GM21723 (cell line): ENCODE measurements at regions not wholly inside any gene's neighbourhood (a gene's known extent, or its start where the extent isn't known, plus 50 kb on each side); places are given as distances from the start of the nearest gene placed in this dataset.
"Not testable (repeated sequence)": the region's sequence is repeated elsewhere in the genome, so short reads cannot be mapped to it uniquely, and the experiment has no call there.

Source experiments
- ATAC-seq: cut with Tn5 transposase; IDR thresholded peaks from one replicate; pipeline ENCODE4 v1.9.1; 2021; ENCODE audit warnings: mild to moderate bottlenecking, moderate library complexity; ENCODE audit not compliant: unreplicated experiment

DNA sequence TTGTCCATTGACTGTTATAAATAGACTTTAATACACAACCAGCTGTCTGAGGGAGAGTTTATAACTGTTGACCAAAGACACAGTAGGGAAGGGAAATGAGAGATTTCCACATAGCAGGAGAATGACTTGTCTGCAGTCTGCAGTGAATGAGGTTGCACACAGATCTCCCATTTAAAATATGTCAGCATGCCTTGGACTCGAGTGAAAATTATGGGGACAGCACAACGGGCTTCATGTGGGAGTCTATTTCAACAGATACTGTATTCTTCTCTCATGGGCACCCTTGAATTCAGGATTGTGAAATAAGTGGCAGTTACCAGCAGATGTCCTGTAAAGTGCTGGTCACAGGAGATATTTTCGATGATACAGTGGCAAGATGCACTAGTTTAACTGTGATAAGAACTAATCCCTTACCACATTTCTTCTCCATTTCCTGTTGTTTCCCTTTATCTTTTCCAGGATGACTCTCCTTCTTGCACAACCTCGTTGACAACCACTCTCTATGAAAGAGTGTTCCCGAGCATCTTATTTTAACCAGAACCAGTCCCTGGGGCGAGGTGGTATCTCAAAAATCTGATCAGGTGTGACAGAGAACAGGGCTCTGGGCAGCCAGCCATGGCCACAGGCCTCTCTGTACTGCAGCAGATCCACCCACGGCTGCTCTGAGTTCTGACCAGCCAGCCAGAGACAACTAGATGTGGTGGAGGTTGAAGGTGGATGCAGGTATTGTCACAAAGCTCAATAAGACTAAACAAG is 51.5 kb upstream of the MAP3K1 start:
- ATAC-seq: no peak

DNA sequence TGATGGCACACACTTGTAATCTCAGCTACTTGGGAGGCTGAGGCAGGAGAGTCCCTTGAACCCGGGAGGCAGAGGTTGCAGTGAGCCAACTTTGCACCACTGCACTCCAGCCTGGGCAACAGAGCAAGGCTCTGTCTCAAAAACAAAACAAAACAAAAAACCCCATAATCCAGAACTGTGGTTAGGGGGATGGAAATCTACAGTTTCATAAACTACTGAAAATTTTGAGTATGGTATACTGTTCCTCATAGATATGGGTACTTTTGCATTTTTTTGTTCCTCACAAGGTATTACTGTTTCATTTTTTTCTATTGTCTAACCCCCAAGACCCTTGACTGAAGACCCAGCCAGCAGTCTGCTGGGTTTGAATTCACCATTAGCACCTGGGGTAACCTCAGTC is 52.2 kb upstream of the MAP3K1 start:
- no peak for ATAC-seq

DNA sequence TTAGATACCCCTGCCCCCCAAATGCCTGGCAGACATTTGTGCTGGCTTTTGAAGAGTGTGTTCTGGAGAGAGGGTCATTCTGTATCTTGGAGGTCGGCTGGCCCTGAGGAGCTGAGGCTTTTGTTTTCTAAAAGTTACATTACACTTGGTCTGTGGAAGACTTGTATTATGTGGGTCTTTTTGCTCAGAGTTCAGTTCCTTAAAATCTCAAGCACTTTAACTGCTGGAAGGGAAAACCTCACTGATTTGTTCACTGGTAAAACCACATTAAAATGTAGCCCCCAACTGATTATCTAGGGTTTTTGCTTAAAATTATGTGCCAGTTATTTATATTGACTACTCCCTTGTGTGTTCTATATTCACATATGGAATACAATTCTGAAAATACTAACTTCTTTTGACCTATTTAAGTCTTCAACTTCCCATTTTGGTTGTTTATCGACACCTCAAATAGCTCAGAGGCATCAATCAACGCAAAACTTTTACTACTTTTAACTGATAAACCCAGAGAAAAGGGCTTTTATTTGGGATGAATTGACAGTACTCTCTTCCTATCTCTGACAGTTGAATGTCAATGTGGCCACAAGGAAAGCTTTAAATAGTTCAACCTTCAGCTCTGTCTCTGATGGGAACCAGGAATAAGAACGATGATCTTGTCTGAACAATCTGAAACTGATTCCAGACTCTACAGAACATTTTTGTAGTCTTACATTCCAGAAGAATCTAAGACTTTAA is 54.0 kb upstream of the MAP3K1 start:
- no peak for ATAC-seq

DNA sequence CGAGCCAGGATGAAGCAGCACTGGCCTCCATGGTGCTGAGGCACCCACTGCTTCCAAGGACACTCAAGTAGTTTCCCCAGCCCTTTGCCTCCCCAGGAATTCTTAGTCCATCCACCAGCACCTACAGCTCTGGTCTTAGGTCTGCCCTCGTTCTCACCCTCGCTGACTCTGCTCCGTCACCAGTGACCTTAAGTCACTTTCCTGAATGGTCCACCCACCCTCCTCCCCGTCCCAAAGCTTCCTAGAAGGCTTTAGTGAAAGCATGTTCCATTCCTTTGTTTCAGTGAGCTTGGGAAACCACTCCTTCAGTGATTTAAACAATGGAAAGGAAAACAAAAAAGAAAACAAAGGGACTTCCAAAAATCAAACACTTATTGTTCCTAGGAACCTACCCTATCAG is 54.6 kb upstream of the MAP3K1 start:
- ATAC-seq: no peak

DNA sequence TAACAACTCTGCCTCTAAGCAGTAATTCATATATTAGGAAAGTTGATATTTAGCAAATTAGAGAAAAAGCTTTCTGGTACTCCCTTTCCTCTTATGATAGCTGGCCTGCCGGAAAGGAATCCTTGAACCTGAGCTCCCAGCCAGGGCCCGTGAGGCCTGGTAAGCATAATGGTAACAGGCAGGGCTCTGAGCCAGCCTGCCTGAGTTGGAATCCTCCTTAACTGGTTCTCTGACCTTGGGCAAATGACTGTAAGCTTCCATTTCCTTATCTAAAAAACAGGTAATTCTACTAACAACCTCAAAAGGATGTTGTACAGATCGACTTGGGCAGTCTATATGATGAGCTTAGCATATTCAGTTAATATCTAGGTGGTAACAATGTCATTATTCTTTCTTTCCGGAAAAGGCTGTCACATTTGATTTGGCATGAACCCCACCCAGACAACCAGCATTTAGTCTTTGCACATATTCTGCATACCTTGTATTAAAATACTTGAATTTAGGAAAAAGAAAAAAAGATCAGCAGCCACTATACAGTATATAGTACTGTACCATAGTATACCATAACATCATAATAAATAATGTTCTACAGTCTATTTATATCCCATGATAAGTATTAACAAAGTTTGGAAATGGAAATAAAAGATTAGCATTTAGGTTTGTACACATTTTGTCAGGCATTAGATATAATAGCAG is 55.7 kb upstream of the MAP3K1 start:
- ATAC-seq: no peak

DNA sequence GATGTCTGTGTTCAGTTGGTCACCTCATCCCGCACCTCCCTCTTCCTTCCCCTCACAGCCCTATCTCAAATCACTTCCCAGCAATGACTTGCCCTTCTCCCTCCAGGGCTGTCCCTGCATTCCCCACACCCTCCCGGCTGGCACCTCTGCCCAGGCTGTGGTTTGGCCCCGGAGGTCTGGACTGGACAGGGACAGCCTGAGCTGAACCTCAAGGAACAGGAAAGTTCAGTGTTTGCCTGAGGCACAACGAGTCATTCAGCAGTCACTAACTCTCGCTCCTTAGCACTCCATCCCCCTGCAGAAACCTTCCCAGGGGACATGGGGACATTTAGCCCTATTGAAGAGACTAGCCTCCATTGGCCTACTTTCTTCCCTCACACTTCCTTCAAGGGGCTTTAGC is 58.3 kb upstream of the MAP3K1 start:
- no peak for ATAC-seq

DNA sequence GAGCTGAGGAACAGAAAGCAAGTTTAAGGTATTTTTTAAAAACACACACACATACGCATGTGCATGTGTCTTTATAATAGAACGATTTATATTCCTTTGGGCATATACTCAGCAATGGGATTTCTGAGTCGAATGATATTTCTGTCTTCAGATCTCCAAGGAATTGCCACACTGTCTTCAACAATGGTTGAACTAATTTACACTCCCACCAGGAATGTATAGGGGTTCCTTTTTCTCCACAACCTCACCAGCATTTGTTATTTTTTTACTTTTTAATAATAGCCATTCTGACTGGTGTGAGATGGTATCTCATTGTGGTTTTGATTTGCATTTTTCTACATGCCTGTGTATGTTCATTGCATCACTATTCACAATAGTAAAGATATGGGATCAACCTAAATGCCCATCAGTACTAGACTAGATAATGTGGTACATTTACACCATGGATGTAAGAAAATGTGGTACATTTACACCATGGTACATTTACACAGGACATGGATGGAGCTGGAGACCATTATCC is 60.3 kb upstream of the MAP3K1 start:
- ATAC-seq: no peak

DNA sequence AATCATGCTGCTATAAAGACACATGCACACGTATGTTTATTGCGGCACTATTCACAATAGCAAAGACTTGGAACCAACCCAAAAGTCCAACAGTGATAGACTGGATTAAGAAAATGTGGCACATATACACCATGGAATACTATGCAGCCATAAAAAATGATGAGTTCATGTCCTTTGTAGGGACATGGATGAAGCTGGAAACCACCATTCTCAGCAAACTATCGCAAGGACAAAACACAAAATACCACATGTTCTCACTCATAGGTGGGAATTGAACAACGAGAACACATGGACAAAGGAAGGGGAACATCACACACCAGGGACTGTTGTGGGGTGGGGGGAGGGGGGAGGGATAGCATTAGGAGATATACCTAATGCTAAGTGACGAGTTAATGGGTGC is 61.8 kb upstream of the MAP3K1 start:
- not testable (repeated sequence) for ATAC-seq

DNA sequence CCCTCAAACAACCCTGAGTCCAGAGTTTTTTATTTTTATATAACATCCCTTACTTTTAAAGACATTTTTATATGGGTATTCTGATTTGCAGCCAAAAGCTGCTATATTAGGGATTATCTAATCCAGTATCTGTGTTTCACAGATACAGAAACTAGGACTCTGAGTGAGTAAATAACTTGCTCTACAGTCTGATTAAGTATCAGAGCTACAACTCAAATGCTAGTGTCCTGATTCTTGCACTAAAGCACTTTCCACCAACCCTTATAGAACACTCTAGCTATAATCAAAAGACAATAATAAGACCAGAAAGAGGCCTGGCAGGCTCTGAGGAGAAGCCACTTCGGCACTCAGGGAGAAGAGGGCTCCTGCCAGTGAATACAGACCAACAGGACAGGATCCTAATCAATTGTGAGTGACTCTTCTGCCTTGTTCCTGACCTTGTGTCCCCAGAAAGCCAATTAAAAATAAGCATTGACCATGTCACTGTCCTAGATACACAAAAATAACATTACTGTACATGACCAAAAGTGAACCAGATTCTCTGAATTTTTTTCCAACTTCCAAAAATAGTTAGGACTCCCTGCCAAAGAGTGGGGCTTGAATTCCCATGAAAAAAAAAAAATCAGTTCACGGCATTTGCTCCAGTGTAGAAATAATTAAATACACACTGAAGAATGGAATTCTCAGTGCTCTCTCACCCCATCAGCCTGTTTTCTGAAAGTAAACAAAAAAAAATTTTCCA is 63.6 kb upstream of the MAP3K1 start:
- ATAC-seq: no peak

DNA sequence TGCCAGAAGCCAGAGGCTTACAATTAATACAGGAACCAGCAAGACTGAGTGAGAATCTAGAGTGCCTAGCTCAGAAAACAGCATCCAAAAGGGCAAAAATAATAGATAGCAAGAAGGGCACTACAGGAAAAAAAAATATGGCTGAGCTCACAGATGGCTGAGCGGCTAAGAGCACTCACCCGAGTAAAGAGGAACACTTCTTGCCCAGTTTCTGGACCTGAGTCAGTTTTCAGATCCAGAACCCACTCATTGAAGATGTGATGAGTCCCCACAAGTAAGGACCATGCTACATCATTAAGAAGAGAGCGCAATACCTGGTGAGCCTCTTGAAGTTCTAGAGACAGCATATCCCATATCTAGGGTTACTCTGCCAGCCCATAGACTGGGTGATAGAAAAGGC is 65.5 kb upstream of the MAP3K1 start:
- ATAC-seq: no peak

DNA sequence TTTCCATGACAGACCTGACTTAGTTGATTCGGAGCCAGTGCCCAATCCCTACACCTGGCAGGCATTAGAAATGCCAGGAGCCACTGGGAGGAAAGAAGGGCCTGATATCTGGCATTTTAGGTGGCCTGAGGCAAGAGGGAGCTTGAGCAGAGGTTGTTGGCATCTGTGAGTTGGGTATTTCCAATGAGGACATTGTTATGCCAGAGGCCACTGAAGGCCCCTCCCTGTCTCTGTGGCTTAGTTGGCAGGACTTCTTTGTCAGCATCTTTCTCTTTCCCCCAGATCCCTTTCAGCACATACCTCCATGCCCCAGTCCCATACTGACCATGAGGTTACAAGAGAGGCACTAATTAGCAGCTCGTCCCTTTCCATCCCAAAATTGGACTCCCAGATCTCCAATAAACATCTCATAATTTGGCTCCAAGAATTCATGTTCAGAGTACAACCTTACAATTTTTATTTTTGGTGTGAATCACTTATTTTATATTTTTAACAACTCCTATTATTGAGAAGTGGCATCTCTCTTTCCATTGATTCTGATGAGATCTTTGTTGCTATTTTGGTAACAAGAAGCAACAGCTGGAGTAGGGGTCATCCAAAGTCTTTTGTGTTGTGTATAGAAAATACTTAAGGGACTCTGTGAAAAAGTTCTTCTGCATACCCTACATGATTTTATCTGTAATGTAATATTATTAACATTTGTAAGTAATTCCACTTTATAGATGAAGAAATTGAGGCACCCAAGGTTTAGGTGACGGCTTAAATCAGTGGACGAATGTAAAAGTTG is 68.6 kb upstream of the MAP3K1 start:
- no peak for ATAC-seq

DNA sequence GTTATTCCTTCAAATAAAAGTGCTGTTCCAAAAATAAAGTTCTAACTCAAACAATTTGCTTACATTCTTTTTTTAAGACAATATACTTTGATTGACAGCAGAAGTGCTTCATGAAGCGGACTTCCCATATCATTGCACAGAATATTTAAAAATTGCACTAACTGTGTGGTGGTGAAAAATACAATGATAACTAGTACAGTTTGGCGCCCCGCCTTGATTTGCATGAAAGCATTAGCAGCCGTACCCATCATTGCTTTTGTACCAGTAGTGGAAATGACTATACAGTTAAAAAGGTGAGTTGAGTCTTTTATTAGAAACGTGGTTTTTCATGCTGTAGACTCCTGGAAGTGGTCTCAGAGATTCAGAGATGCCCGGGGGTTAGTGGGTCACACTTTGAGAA is 69.5 kb upstream of the MAP3K1 start:
- no peak for ATAC-seq

DNA sequence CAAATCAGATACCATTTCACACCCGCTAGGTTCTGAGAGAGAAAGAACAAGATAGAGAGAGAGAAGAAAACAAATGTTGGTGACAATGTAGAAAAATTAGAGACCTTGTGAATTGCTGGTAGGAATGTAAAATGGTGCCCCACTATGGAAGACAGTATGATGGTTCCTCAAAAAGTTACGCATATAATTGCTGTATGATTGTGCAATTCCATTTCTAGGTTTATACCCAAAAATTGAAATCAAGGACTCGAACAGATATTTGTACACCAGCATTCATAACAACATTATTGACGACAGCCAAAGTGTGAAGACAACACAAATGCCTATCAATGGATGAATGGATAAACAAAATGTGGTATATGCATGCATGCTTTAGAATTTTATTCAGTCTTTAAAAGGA is 74.5 kb upstream of the MAP3K1 start:
- no peak for ATAC-seq

DNA sequence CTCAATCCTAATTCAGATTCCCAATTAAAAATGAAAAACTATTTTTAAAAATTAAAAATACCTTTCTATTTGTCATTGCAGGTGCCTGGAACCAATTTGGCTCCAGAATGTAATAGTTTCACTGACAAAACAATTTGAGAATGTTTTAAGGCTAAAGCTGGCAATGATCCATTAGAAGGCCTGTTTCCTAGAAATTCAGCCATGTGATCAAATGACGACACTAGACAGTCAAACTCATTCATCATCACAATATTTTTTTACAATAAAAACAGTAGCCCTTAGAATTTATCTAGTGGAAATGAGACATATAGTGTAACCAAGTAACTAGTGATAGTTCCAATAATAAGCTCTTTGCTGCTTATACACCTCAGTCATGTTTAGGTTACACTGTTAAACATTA is 75.4 kb upstream of the MAP3K1 start:
- ATAC-seq: no peak

DNA sequence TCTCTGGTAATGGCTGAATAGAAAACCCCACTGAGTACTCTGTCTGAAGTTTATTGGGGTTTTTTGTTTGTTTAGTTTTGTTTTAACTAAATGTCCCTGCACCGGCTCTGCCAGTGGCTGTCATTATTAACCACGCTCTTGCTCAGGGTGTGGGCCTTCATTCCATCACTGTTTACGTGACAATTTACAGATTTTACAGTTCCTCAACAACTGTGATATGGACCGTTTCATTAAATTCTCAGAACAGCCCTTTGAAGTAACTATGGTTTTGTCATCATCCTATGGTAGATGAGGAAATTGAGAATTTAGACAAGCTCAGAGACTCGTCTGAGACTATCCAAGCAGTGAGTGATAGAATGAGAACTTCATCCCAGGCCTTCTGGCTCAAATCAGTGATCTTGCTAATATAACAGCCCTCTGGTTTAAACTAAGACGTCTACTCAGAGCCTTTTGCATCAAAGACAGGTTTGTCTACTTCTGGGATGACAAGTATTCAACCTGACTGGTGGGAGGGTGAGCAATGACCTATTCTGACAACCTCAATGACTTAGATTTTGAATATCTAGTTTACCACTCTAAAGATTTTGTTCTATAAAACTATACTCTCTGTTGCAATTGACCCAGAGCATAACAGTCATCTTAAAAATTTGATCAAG is 77.3 kb upstream of the MAP3K1 start:
- ATAC-seq: no peak

DNA sequence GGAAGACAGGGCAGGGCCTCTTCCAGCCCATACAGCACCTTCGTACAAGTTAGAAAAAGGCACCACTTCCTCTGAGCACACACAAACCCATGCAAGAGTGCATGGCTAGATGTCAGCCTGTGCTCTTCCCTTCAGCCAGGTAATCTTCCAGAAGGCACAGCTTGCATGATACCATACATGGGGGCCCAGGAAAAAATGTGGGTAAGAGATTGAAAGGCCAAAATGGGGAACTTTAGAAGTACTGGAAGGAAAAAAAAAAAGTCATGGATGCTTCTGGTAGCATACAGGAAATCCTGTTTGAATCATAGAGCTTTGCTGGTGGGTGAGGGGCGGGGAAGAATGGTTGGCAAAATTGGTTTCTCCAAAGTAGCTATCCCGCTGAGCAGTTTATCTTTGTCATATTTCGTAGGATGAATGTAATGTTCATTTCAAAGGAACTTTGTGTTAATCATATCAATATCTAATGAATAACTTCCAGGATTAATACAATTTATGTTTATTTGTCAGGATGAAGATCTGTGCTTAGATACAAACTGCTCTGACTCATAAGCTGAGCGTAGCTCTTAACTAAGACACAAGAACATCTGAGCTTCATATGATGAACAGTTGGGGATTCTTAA is 78.2 kb upstream of the MAP3K1 start:
- ATAC-seq: no peak

DNA sequence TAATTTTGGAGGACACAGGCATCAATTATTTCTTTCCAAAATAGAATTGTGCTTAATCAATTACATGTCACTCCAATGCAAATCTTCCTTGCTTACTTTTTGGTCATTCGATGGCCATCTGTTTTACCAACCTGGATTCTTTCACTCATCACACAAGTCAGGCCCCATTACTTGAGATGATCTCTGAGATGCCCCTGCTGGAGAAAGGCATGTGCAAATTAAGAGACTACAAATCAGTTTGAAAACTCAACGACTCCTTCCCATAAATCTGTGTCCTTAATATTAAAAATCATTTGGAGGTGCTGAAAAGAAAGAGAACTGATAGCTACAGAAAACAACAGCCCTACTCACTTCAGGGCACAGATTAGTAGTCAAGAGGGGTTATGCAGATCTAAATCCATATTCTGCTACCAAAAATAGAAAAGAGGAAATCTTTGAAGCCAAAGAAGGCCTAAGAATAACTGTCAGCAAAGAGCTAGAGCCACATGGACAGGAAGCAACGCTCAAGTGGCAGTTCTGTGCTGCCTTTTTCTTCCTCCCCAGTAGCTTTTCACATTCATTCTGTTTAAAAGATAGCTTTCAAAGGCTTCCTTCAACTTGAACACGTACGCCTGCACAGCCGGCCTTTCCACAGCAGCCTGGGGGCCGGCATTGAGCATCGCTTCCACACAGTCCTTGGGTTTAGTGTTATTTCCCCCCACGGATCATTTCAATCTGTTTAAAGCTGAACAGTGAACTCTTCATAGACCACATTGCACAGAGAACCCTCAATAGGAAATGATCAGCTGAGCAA is 79.3 kb upstream of the MAP3K1 start:
- no peak for ATAC-seq

DNA sequence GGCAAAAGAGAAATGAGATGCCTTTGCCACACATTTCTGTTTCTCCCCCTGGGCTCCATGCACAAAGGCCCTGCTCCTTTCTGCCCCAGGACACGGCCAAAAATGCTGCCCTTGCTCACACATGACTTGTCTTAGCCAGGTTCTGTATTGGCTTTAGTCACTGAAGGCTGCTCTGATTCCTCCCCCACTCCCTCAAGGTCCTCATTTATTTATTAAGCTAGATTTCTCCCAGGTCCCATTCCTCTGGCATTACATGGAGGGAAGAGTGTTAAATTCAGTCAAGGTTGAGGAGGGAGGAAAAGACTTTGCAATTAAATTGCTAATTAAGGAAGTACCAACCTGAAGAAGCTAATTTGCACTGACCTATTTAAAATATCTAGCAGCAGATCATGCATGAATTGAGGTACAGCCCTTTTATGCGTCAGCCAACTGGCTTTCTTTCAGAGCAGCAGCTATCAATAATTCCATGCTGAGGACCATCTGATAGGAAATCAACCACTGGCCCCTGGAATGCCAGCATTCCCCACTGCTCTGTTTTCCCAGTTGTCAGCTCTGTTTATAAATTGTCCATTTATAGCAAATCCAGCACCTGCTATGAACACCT is 81.2 kb upstream of the MAP3K1 start:
- no peak for ATAC-seq
